Left renal pelvis (tissue), 4 donors: ENCODE measurements at regions not wholly inside any gene's neighbourhood (a gene's known extent, or its start where the extent isn't known, plus 50 kb on each side); places are given as distances from the start of the nearest gene placed in this dataset.
A peak's percentile ranks its signal among the peaks of the same experiment; 100 is the strongest.

Source experiments
- DNase-seq, 4 donors: peaks; one replicate each; pipeline ENCODE4 v3.0.0-alpha.2; 2013; ENCODE audit warnings: low read depth in 4 of 4, low spot score in 3 of 4

DNA sequence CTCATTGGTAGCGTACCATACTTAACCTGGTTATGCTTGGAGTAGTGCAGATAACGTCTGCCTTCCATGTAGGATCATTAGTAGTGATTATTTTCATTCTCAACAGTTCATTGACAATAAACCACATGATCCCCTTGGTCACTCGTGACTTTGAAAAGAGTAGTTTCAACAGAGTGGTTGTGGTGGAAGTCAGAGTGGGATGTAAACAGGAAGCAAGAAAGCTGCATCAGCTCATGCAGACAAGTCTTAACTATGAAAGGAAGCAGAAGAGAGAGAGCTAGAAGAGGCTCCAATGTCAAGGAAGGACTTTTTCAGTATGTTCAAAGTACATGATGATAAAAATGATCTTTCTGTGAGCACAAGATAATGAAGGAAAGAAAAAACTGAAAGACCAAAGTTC is 287.4 kb downstream of the MBD2 start:
- DNase-seq = no peak

DNA sequence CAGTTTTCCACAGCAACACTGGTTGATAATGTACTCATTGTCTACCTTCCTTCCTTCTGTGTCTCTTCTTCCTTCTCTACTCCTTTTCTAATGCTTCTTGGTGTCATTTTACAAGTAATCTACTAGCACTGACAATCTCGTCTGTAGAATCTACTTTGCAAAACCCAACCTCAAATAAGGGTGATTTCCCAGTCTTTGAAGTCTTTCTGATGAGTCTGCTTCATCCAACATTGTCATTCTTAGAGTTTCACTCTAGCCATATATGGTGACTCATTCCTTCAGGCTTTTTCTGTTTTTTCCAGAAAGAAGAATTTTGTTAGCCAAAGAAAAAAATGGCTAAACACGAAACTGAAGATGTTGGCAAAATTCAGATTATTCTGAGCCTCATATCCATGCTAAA is 288.7 kb downstream of the MBD2 start:
- no peak for DNase-seq

DNA sequence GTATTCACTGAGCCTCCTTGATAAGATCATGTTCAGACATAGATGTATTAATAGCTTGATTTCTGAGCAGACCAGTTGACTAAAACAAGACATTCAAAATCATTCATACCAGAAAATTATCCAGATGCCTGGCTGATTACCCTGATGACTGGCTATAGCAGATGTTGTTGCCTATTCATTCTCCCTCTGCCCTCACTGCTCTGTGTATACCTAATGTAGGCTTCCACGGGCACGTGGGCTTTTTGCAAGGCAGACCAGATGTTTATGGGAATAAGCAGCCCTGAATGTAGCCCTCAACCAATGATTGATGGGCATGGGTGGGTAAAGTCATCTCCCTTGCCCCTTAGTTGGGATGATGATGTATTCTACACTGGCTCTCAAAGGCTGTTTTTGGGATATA is 289.1 kb downstream of the MBD2 start:
- DNase-seq = no peak

DNA sequence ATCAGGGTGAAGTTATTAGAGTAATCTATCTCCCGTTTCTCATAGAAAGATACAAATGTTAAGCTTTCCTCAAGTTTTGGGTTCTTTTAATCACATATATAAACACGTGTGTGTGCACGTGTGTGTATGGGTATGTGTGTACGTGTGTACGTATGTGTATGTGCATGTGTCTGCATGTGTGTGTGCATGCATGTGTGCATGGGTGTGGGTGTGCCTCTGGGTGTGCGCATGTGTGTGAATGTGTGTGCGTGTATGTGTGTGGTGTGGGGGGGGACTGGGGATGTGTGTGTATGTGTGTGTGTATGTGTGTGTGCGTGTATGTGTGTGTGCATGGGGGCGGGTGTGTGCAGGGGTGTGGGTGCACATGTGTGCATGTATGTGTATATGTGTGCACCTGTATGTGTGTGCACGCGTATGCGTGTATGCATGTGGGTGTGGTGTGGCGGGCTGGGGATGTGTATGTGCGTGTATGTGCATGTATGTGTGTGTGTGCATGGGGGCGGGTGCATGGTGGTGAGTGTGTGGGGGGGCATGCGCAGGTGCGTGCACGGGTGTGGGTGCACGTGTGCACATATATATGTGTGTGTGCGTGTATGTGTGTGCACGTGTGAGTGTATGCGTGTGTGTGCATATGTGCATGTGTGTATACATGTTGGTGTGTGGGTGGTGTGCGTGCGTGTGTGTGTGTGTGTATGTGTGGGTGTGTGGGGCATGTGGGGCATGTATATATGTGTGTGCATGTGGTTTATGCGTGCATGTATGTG is 304.0 kb downstream of the MBD2 start:
- DNase-seq = no peak

DNA sequence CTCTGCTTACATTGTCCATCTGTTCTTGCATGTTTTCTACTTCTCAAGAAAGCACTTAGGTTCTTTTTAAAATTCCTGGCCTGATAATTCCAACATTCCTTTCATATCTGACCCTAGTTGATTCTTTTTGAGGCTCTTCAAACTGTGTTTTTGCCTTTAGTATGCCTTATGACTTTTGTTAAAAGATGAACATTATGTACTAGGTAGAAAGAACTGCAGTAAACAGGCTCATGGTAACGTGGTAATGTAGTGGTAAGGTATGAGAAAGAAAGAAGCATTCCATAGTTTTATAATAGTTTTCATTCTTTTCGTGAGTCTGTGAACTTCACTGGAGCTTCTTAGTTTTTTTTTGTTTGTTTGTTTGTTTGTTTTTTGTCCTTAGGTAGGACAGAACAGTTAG is 306.4 kb downstream of the MBD2 start:
- no peak for DNase-seq

DNA sequence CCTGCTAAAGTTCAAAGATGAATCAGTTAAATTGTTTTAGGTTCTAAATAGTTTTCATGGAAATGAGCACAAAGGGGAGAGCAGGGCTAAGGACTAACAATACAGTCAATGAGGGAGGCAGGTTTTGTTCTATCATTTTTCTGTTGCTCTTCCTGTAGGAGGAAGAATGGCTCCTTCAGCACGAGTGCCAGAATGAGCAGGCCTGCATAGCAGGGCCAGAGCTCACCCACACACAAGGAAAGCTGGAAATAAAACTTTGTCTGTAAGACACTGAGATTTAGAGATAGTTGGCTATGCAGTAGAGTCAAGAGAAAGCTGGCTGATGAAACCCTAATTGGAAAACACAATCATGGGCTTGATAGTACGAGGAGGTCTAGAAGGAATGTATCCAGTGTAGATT is 313.3 kb downstream of the MBD2 start:
- no peak for DNase-seq

DNA sequence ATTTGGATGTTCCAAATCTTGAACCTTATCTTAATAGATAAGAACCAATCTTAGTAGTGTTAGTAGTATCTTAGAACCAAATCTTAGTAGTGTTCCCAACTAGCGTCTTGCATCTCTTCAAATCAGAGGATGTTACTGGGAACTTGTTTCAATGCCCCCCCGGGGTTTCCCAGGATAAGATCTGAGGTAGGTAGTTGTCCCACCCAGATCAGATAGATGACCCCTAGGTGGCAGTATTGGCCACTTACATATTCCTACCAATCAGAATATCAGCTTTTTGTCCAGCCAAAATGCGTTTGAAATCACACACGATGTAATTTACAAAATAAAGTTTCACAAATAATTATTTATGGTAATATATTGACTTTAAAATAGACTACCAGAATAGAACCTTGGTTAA is 314.8 kb downstream of the MBD2 start:
- no peak for DNase-seq

DNA sequence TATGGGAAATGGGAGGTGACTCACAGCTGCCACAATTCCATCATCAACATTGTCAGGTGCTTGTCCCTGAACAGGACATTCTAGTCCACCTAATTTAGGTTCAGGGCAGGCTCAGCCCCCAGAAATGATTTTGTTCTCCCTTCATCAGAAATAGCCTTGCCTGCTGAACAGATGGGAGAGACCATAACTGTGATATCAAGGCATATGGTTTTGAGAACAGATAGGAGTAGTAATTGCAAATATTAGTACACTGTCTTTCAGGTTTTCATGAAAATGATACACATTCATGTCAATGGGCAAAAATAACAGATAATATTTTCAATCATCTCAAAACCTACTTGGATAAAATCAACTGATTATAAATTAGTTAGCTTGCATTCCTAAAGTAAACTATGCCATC is 316.5 kb downstream of the MBD2 start:
- no peak for DNase-seq

DNA sequence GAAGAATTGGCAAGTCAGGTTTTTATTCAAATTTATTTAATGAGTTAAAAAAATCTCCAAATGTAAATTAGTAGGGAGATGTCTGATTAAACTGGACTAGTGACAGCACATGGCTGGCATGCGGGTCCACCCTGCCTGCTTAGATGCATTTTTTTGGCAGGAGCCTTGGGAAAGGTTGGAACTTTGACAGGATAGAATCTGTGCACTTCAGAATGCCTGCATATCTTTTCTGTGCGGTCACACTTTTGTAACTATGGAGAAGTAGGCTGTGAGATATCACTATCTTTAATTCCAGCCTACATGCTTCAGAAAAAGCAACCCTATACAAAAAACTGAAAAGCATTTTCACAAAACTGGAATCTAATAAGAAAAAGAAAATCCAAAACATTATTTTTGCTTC is 317.8 kb downstream of the MBD2 start:
- DNase-seq = no peak

DNA sequence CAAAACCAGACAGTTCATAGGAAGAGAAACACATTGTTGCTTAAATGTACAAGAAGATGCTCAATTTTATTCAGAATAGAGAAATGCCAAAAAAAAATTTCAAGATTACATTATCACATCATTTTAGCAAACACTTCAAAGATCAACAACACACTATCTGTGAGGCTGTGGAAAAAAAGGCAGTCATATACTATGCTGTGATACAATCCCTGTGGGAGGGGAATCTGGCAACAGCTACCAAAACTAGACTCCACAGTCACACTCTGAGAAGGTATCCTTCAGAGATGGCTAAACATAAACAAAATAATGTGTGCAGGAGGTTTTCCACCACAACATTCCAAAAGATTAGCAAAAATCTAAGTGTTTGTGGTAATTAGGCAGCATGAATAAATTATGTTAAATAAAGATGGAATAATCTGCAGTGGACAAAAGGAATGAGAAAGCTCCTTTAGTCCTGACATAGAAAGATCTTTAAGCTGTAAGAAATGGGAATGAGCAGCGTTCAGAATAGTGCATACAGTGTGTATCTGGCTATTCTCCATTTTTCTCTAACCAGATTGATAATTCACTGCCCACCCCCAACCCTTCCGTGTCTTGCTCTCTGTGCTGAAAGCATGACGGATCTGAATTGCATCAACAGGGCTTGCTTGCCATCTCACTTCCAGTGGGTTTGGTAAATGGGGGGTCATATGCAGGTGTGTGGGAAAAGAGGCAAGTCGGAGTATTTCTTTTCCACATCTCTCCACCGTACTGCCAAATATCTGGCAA is 329.6 kb downstream of the MBD2 start:
- no peak for DNase-seq

DNA sequence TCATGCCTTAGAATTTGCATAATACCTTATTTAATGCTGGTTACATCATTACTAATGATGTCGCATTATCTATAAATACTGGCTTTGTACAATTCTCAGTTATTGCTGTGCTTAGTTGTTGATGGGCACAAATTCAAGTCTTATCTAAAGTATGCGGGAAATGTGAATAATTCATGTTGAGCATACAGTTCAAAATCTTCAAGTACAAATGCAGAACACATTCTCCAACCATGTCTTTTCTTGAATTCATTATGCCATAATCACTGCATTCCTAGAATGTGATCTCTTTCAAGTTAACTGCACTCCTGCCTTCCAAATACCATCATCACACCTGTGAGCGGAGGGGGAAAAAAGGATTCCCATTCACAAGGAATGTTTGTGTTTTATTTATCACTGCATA is 337.0 kb downstream of the MBD2 start:
- DNase-seq = no peak

DNA sequence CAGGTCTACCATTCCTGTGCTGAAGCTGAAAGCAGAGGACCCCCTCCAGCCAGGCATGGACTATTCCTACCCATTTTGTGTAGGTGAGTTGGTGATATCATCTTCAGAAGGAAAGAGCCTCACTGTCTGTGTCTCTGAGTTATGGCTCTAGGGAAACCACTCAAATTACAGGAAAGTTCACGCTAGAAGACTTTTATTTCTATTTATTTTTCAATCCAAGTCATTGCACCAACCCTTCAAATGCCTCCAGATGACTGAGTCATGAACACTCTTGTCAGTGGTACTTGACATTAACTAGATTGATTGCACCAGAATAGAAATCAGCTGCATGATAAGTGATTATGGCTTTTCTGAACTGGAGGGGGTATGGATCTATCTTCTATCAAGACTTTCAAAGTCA is 338.4 kb downstream of the MBD2 start:
- DNase-seq = peak in 1 of 4 donors; percentile 12

DNA sequence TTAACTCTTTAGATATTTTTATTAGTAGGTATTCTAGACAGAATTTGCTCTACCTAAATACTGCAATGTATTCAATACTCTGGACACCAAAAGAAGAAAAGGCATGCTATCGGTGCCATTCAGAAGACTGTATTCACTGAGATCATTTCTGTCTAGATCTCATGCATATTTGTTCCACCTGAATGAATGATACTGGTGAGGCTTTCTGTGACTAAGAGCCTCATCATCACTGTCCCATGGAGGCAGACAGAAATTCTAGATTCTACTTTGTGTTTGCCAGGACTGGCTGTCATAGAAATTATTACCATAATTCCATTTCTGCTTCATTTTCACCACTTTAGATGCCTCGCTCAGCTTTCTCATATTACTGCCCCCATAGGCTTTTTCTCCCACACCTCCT is 340.7 kb downstream of the MBD2 start:
- DNase-seq = no peak

DNA sequence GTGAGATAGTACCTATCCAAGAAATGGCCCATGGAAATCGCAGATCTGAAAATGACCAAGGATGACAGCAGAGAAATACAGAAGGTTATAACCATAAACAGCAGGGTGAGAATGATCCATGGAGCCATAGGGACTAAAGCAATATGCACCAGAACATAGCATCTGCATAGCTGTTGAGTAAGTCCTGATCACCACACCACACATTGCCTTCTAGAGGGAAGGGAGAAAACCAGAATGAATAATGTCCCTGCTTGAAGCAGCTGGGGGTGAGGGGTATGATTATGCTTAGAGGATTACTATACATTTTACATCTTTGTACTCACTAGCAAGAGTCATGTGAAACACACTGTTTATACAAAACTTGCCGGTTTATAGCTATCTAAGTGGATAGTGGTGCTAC is 350.4 kb downstream of the MBD2 start:
- no peak for DNase-seq

DNA sequence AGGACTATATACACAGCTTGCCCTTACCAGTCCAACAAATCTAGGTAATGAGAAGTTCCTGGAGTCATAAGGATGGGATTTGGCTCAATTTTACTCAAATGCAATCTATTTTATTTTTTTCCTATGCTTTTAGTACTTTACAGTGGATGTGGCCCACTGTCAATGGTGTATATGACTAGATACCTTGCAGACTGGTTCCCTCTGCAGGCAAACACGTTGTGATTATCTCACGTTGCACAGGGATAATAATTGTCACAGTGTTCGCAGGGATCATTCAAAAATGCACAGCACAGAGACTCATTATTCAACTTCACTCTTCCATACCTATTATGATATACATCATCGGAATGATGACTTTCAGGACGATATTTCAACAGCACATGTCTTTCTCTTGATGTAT is 359.7 kb downstream of the MBD2 start:
- no peak for DNase-seq

DNA sequence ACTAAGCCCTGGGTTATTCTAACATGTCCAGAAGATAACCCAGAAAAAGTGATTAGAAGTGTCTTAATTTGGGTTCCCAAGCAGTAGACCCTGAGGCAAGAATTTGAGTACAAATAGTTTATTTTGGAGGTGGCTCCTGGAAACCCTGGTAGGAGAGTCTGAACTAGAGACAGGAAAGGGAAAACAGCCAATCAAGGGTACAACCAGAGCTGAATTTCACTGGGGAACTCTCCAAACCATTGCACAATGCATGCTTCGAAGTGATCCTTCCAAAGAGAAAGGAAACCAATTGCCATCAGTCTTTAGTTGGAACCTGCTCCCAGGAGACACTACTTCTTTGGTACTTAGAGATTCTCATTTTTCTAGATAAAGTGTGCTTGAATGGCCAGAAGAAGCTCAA is 361.5 kb downstream of the MBD2 start:
- no peak for DNase-seq

DNA sequence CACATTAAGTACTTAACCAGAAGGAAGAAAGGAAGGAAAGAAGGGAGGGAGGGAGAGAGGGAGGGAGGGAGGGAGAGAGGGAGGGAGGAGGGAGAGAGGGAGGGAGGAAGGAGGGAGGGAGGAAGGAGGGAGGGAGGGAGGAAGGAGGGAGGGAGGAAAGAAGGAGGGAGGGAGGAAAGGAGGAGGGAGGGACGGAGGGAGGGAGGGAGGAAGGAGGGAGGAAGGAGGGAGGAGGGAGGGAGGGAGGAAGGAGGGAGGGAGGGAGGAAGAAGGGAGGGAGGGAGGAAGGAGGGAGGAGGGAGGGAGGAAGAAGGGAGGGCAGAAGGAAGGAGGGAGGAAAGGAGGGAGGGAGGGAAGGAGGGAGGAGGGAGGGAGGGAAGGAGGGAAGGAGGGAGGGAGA is 363.3 kb downstream of the MBD2 start:
- no peak for DNase-seq

DNA sequence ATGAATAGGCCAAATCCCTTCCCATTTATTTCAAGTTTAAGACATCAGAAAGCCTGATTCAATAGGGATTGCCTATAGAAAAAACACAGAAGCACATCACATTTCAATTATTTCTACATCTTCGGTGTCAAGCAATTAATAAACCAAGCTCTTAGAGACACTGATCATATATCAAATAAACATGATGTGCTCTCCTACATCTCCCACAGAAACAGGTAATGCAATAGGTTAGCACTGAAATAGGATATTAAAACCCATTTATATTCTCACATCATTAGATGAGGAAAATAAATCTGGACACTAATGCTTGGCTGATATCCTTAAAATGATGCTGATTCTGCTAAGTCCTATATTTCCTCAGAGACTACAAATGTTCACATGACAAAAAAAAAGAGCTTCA is 364.7 kb downstream of the MBD2 start:
- no peak for DNase-seq

DNA sequence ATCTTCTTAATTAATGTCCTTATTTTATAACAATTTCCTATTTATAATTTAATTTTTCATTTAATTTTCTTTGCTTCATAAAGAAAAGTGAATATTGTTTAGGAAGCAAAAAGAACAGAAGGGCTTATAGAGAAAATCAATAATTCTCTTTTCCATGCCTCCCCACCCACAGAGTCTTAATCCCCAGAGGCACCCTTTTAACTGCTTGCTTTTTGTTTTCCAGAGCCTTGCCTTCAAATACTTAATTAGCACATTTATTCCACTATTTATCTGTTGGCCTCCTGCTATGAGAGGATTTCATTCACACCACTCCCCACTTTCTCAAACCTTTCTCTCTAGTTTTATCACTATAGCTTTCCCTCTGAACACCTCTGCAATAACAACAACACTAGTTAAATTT is 373.6 kb downstream of the MBD2 start:
- DNase-seq = no peak

DNA sequence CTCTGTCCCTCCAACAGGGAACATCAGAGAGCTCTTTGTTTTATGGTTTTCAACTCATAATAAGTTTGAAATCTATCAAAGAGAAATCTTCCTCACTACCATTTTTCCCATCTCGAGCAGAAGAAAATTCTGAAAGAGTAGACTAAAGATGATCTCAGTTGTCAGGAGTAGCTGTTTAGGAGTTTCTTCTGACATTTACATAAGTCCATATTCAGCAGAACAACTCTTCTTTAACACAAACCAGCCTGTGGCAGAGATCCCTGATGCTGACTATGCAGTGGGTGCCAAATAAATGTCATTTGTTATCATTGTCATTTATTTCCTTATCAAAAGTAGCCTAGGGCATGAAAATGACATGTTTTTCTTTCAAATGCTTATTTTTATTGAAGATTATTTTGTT is 380.7 kb downstream of the MBD2 start:
- DNase-seq = no peak

DNA sequence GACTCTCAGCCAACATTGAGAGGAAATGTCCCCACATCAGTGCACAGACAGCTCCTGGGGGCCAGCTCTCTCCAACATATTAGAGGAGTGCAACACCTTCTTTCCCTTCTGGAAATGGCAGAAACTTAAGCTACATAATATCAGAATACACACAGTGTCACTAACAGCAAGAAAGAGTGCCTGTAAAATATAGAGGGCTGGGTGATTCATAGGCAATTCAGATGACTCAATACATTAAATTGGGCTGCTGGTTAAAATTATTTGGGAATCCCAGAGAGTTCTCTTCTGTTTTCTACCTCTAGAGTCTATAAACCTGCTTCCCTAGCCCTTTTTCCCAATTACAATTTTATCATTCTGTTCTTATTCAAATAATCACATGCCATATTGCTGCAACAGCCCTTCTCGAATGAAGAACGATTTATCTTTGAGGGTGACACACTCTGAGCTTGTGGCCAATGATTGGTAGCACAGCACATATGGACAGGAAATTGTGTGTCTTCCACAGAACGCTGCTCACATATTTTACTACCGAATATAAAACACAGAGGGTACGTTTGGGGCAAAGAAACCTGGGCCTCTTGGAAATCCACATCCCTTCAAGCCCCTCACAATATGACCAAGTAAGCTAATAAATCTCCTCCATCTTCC is 381.2 kb downstream of the MBD2 start:
- DNase-seq = no peak

DNA sequence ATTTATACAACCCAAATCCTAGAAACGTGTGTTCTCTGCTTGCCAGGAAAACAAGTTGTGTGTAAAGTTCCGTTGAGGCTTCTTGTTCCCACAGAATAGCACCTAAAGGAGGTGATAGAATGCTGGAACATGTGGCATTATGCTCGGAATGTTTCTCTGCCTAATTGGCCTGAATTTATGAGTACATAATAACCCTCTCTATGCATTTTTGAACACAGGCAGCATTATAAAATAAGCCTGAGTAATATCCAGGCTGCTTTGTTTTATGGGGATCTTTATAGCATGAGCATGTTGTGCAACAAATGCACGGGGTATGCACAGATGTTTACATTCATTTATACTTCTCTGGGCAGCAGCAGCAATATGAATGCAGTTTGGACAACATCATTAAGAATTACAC is 385.7 kb downstream of the MBD2 start:
- DNase-seq = no peak
